Activated CD4-positive, alpha-beta T cell treated with anti-CD3 and anti-CD28 coated beads, Interleukin-10, Interleukin-2, amounts not matched to agents 100 ng/mL and 50 ng/mL, durations not matched to agents 16 hours and 8 hours (primary cell): ENCODE measurements at regions not wholly inside any gene's neighbourhood (a gene's known extent, or its start where the extent isn't known, plus 50 kb on each side); places are given as distances from the start of the nearest gene placed in this dataset.

Experiments
- DNase-seq: peaks from one replicate; pipeline ENCODE4 v3.0.0-alpha.2; 2020

DNA sequence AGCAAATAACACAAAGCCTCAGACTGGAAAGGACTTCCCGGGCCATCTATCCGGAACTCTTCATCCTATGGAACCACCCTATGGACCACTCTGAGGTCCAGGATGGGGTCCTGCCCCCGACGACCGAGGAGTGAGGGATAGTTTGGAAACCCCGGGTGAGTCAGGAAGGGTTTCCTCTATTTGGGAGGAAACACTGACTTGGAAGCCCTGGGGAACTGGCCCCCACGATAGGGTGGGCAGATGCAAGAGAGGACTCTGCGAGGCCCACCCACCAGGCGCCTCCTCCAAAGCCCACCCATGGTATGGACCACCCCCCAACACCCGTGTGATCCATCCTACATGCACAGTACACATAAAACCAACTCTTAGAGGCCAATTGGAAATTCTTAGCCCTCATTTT, 69.4 kb downstream of the CPN2 start:
- DNase-seq: no peak

- DNase-seq: no peak
These were observed 68.5 kb downstream of the CPN2 start for GRCh38 chr3:194282436-194283122.

DNA sequence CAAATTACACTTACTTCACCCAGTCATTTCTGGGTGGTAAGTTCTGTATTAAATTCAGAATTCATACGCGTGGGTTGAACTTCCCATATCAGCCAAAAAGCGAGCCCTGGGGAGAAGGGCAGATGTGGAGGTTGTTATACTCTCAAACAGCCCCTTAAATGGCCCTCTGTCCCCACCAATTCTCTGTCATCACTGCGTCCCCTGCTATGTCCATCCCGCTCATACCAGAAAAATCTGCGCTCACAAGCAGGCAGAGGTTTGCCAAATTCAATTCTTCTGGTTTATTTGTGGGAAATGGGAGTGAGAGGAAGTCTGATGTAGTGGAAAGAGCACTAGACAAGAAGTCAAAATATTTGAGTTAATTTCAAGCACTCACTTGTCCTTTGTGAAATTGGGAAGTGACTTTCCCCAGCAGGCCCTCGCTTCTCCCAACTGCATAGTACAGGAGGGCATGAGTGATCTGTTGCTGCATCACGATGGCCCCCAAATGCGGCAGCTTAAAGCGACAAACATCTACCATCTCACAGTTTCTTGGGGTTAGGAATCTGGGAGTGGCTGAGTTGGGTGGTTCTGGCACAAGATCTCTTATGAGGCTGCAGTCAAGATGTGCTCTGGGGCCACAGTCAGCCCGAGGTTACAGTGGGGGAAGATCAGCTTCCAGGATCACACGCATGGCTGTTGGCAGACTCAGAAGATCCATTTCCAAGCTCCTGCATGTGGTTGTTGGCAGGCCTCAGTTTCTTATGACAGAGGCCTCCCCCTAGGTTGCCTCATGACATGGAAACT, 67.7 kb downstream of the CPN2 start:
- DNase-seq: no peak

GRCh38 chr3:194284351-194284750, 66.8 kb downstream of the CPN2 start:
- DNase-seq: no peak

GRCh38 chr3:194285024-194285849, 65.9 kb downstream of the CPN2 start:
- DNase-seq: no peak

DNA sequence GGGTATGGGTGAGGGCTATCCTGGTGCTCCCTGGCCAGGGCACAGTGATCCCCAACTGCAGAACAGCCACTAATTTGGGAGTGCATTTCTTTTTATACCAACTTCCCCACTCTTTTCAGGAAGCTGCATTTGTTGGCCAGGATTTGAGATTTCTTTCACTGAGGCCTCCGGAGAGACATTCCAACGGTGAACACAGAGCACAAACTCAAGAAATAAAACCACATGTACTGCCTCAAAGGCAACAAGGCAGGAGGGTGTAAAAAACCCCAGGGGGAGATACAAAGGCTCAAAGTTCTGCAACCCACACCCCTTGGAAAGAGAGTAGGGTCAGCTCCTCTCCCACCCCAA, 65.3 kb downstream of the CPN2 start:
- DNase-seq: no peak

DNA sequence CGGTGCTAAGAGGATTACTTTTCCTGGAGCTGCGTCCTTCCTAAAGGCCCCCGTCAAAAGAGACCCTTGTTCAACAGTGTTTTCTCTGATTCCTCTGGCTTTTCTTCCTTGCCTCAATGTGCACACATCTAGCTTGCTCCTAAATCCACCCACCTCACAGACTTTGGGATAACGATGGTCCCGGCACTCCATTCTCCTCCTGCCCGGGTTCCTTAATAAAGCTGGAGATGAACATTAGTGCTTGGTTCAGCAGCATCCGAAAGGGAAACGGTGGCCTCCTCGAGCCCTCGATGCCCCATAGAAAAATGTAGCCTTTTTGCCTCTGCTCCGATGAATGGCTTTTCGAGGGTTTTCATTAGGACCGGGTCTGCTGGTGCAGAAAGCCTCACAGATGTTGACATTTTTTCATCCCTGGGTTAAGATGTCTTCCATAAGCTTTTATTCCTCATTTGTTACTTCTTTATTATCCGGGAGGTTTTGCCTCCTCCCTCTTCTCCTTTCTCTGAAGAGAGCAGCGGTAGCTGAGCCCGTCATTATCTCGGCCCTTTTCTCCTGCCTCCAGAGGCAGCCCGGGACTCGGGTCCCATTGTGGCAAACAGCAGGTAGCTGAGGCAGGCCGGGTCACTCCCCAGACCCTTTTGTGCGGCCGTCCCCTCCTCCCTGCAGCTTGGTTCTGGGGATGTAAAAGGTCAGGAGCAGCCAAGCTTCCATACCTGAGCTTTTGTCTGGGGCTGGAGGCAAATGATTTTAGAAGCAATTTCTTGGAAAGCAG, 64.6 kb downstream of the CPN2 start:
- no peak for DNase-seq

DNA sequence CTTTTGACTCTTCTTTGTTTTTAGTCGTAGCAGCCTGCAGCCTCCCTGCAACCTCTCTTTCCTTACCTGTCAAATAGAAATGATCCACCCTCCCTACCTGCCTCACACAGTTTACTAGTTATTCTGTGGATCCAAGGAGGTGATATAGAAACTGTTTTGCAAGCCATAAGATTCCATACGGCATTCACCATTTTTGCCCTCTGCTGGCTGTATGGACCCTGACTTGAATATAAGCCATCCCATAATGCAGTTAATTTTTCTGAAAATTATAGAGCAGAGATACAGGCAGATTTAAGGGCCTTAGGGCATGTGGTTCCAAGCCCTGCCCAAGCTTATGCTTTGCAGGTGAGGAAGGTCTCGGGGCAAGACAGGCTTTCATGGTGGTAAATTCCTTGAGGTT, 63.8 kb downstream of the CPN2 start:
- no peak for DNase-seq

GRCh38 chr3:194287977-194288706, 63.0 kb downstream of the CPN2 start:
- no peak for DNase-seq
